ENCODE measurements at regions not wholly inside any gene's neighbourhood (a gene's known extent, or its start where the extent isn't known, plus 50 kb on each side); places are given as distances from the start of the nearest gene placed in this dataset.

- no peak for TF ChIP-seq CTCF (IDR thresholded peaks at IDR 0.05)
- TF ChIP-seq POLR2A (IDR thresholded peaks at IDR 0.05): no peak
- no peak for TF ChIP-seq EP300 (IDR thresholded peaks at IDR 0.05)
These were observed 629.6 kb upstream of the EPHA7 start for GRCh38 chr6:94049001-94049400.

Measured in ovary (tissue), 3 donors.